ENCODE measurements at regions not wholly inside any gene's neighbourhood (a gene's known extent, or its start where the extent isn't known, plus 50 kb on each side); places are given as distances from the start of the nearest gene placed in this dataset.

DNA sequence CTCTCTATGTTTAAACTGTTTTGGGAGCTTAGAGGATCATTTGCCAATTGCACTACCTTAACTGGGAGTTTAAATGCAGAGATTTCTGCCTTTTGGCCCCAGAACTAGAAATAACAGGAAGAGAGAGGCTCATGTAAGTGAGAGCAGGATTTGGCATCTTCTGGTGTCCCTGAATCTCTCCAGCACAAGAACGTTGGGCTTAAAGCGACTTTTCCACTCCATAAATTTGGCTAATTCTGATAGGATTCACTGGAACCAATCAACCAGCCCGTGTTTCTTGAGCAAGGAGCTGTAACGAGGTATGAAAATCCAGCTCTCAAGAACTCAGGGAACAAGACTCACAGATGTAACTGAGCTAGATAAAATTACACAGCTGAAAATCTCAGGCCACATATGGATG lies 181.0 kb downstream of the C1D start:
- no peak for DNase-seq (ENCODE audit: low spot score)
- no peaks in the 10 kb centered on the region for H3K9me3 Mint-ChIP-seq
- intact Hi-C loops (cut with micrococcal nuclease): no loop called here
- no peak overlapping the region for H3K4me3 Mint-ChIP-seq
- no peaks in the 10 kb centered on the region for H3K36me3 Mint-ChIP-seq (ENCODE audit: low read depth)
- H3K4me1 Mint-ChIP-seq (ENCODE audit: low read depth): no peaks in the 10 kb centered on the region
- H3K27ac Mint-ChIP-seq: no peak overlapping the region
- no peaks in the 10 kb centered on the region for H3K27me3 Mint-ChIP-seq (ENCODE audit: insufficient read depth)

DNA sequence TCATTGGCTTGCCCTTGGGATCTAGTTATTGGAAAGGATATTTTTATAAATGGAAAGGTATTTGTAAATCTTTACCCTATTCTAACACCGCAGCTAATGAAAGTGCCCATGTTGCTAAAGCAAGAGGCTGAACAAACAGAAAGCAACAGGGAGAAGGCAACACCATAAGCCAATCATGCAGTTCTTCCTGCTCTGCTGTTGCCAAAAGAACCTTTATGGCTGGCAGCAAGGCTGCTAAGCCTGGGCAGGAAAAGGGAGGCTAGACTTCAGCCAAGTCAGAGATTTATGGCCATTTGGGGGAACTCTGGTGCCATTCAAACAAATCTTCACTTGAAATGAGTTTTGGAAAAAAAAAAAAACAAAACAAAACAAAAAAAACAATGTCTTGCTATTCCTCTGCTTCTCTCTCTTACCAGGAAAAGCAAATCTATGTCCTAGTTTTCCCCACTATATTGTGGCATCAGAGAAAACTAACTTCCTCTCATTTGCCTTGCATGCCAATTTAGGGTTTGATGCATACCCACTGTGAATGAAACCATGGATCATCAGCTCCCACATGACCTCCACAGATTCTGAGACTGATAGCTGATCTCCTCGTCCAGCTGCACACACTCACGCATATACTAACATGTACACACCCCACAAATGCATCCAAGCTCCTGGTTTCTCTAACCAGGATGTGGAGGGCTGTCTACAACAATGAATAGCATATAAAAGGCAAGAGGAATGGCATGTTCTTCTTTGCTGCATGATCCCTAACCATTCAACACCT lies 179.3 kb downstream of the C1D start:
- no peak overlapping the region for H3K4me3 Mint-ChIP-seq

DNA sequence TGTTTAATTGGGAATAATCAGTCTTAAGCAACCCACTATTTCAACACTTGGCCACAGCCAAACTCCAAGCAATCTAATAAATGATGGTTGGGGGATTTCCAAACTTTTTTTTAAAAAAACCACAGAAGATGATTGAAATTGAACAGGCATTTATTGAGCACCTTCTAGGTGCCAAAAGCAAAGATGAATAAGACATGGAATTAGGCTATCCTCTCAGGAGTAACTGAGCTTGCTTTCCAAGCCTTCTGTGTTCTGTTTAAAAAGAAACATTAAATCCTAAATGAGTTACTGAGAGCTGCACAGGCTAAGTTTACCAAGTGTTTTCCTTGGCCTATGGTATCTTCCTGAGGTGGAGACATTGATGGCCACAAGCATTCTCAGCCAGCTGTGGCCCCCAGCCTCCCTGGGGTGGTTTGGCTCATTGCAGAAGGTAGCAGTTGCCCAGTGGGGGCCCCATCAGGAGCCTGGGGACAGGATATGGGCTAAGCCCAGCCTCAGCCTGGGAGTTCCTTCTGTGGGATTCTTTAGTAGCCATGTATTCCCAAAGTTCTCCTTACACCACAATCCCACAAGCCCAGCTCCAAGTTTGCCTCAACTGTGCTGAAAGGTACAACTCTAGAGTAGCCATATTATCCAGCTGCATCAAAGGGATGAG lies 174.3 kb downstream of the C1D start:
- Mint-ChIP-seq H3K36me3 (ENCODE audit: low read depth) (no peaks in the 10 kb centered on the region), H3K4me3 (no peak overlapping the region), H3K27me3 (ENCODE audit: insufficient read depth) (no peaks in the 10 kb centered on the region), H3K9me3 (no peaks in the 10 kb centered on the region), H3K4me1 (ENCODE audit: low read depth) (no peaks in the 10 kb centered on the region), H3K27ac (no peak overlapping the region)
- intact Hi-C loops (cut with micrococcal nuclease): no loop called here
- no peak for DNase-seq (ENCODE audit: low spot score)

More for the DNA sequence above, 179.3 kb downstream of the C1D start:
- H3K9me3 Mint-ChIP-seq: no peaks in the 10 kb centered on the region
- no peaks in the 10 kb centered on the region for H3K27me3 Mint-ChIP-seq (ENCODE audit: insufficient read depth)
- H3K4me1 Mint-ChIP-seq (ENCODE audit: low read depth): no peaks in the 10 kb centered on the region
- H3K27ac Mint-ChIP-seq: no peak overlapping the region
- intact Hi-C loops (cut with micrococcal nuclease): no loop called here
- H3K36me3 Mint-ChIP-seq (ENCODE audit: low read depth): no peaks in the 10 kb centered on the region
- no peak for DNase-seq (ENCODE audit: low spot score)

DNA sequence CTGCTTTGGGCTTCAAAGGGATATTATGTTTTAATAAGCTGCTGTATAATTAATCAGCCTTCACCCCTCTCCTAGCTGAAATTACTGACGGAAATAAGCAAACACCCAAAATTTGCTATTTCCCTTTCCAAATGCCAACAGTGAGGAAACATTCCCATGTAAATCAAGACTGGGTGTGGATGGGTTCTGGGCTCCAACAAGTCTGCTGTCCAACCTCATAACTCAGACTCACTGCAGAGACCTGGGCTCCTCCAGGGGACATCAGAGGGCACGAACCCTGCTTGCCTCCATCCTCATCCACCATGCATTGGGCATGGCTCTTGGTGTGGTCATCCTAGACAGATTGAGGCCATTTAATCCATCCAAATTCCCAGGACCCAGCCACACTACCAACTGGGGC lies 173.7 kb downstream of the C1D start:
- Mint-ChIP-seq H3K4me1 (ENCODE audit: low read depth) (no peaks in the 10 kb centered on the region), H3K27ac (no peak overlapping the region), H3K36me3 (ENCODE audit: low read depth) (no peaks in the 10 kb centered on the region), H3K4me3 (no peak overlapping the region), H3K9me3 (no peaks in the 10 kb centered on the region), H3K27me3 (ENCODE audit: insufficient read depth) (no peaks in the 10 kb centered on the region)
- no peak for DNase-seq (ENCODE audit: low spot score)
- intact Hi-C loops (cut with micrococcal nuclease): no loop called here

DNA sequence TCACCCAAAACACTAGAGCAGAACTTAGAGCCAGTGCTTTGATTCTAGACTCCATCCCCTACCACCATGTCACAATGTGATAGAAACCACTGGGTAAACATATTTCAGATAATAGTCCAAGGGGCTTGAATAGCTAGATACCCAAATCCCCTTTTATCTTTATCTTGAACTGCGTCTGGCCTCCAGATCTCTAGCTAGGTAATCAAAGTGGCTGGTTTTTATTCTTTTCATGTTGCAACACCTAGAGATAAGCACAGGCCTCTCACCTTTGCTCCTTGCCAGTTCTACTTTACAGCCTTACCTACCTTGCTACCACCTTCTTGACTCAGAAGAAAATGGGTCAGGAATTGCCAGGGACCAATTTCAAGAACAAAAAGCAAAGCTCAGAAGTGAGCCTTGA lies 171.2 kb downstream of the C1D start:
- Mint-ChIP-seq H3K27me3 (ENCODE audit: insufficient read depth) (no peaks in the 10 kb centered on the region), H3K9me3 (no peaks in the 10 kb centered on the region), H3K4me1 (ENCODE audit: low read depth) (no peaks in the 10 kb centered on the region), H3K36me3 (ENCODE audit: low read depth) (no peaks in the 10 kb centered on the region), H3K27ac (no peak overlapping the region), H3K4me3 (no peak overlapping the region)
- intact Hi-C loops (cut with micrococcal nuclease): no loop called here
- no peak for DNase-seq (ENCODE audit: low spot score)

DNA sequence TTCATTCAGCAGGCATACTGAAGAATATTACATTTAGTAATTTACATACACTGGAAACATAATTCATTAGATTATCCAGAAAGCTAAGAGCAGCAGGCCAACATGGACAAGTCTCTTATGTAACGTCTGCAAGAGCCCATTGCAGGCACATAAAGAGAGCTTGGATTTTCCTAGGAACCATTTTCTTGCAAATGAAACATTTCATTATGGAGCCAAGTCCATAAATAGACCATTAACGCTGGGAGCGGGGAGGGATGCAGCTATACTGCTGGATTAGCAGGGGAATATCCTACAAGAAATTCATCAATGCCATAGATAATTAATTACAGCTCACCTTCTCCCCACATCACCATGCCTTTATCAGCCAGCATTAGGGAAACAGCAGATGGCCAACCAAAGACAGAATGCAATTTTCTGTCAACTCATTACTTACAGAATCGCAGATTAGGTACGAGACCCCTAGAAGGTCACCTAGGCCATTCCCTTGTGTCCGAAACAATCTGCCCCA lies 170.4 kb downstream of the C1D start:
- Mint-ChIP-seq H3K9me3 (no peaks in the 10 kb centered on the region), H3K4me1 (ENCODE audit: low read depth) (no peaks in the 10 kb centered on the region), H3K27ac (no peak overlapping the region), H3K4me3 (no peak overlapping the region), H3K27me3 (ENCODE audit: insufficient read depth) (no peaks in the 10 kb centered on the region), H3K36me3 (ENCODE audit: low read depth) (no peaks in the 10 kb centered on the region)
- no peak for DNase-seq (ENCODE audit: low spot score)
- intact Hi-C loops (cut with micrococcal nuclease): no loop called here

DNA sequence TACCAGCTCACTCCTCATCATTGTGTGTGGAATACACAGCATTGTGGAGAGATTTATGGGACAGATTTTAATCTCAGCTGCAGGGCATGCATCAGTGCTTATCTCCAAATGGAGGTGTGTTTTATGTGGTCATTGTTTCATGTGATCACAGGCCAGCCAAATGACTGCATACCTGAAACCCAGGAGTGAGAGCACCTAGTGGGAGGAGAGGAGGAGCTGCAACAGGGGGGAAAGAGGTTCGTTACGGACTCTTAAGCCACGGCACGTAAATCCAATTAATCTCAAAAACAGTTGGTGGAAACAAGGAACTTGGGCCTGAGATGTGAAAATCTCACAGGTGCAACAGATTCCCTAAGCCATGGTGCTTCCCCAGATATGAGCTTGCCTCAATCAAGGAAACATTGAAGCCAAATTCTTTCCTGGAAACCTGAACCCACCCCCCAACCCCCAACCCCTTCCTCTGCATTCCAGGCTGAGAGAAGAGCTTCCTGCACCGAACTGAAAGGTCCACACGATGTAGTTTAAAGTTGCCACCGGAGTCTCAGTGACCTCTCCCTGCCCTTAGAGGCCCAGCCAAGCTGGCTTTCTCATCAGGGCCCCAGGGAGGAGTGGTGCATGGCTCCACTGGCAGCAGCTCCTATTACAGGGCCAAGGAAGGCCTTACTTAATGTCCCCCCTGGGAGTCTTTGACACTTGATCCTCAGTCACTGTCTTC lies 167.4 kb downstream of the C1D start:
- intact Hi-C loops (cut with micrococcal nuclease): no loop called here

GRCh38 chr2:67896076-67896475 lies 166.7 kb downstream of the C1D start:
- H3K4me1 Mint-ChIP-seq (ENCODE audit: low read depth): no peaks in the 10 kb centered on the region
- intact Hi-C loops (cut with micrococcal nuclease): no loop called here
- no peak for DNase-seq (ENCODE audit: low spot score)
- H3K9me3 Mint-ChIP-seq: no peaks in the 10 kb centered on the region
- H3K27me3 Mint-ChIP-seq (ENCODE audit: insufficient read depth): no peaks in the 10 kb centered on the region
- H3K36me3 Mint-ChIP-seq (ENCODE audit: low read depth): no peaks in the 10 kb centered on the region
- H3K4me3 Mint-ChIP-seq: no peak overlapping the region
- H3K27ac Mint-ChIP-seq: no peak overlapping the region

More for the DNA sequence above, 167.4 kb downstream of the C1D start:
- no peaks in the 10 kb centered on the region for H3K4me1 Mint-ChIP-seq (ENCODE audit: low read depth)
- H3K9me3 Mint-ChIP-seq: no peaks in the 10 kb centered on the region
- no peak overlapping the region for H3K4me3 Mint-ChIP-seq
- no peaks in the 10 kb centered on the region for H3K36me3 Mint-ChIP-seq (ENCODE audit: low read depth)
- H3K27ac Mint-ChIP-seq: no peak overlapping the region
- no peak for DNase-seq (ENCODE audit: low spot score)
- H3K27me3 Mint-ChIP-seq (ENCODE audit: insufficient read depth): no peaks in the 10 kb centered on the region

DNA sequence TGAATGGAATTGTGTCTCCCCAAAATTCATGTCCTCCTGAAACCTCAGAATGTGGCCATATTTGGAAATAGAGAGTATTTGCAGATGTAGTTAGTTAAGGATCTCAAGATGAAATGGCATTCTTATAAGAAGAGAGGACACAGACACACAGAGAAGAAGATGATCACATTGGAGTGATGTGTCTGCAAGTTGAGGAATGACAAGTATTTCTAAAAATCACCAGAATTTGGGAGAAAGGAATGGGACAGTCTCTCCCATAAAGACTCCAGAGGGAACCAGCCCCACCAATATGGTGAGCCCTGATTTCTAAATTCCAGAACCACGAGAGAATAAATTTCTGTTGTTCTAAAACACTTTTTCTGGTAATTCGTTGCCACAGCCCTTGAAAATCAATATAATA lies 166.3 kb downstream of the C1D start:
- no peaks in the 10 kb centered on the region for H3K4me1 Mint-ChIP-seq (ENCODE audit: low read depth)

DNA sequence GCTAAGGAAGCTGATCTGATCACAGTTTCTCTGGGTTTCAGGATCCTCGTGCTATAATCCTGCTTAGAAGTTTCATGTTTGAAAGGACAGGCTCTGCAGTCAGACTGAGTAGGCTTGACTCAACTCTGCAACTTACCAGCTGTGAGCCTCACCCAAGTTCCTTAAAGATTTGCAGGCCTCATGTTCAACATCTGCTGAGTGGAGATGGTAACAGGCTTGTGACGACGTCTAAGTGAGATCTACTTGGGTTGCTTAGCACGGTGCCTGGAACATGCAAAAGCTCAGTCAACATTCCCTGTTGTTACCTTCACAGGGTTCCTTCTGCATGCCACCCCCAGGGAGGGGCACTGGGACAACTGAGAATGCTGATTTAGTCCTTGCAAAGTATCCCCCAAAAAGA lies 164.2 kb downstream of the C1D start:
- no peak for DNase-seq (ENCODE audit: low spot score)
- H3K9me3 Mint-ChIP-seq: no peaks in the 10 kb centered on the region
- H3K36me3 Mint-ChIP-seq (ENCODE audit: low read depth): no peaks in the 10 kb centered on the region
- H3K27me3 Mint-ChIP-seq (ENCODE audit: insufficient read depth): no peaks in the 10 kb centered on the region
- no peak overlapping the region for H3K4me3 Mint-ChIP-seq
- intact Hi-C loops (cut with micrococcal nuclease): no loop called here
- H3K4me1 Mint-ChIP-seq (ENCODE audit: low read depth): no peaks in the 10 kb centered on the region
- H3K27ac Mint-ChIP-seq: no peak overlapping the region

More for the DNA sequence above, 166.3 kb downstream of the C1D start:
- Mint-ChIP-seq H3K27me3 (ENCODE audit: insufficient read depth) (no peaks in the 10 kb centered on the region), H3K27ac (no peak overlapping the region), H3K4me3 (no peak overlapping the region), H3K36me3 (ENCODE audit: low read depth) (no peaks in the 10 kb centered on the region), H3K9me3 (no peaks in the 10 kb centered on the region)
- no peak for DNase-seq (ENCODE audit: low spot score)
- intact Hi-C loops (cut with micrococcal nuclease): no loop called here

GRCh38 chr2:67899187-67899586 lies 163.6 kb downstream of the C1D start:
- no peaks in the 10 kb centered on the region for H3K4me1 Mint-ChIP-seq (ENCODE audit: low read depth)
- H3K4me3 Mint-ChIP-seq: no peak overlapping the region
- no peak for DNase-seq (ENCODE audit: low spot score)
- no peaks in the 10 kb centered on the region for H3K9me3 Mint-ChIP-seq
- H3K27me3 Mint-ChIP-seq (ENCODE audit: insufficient read depth): no peaks in the 10 kb centered on the region
- no peaks in the 10 kb centered on the region for H3K36me3 Mint-ChIP-seq (ENCODE audit: low read depth)
- intact Hi-C loops (cut with micrococcal nuclease): no loop called here
- H3K27ac Mint-ChIP-seq: no peak overlapping the region

- Mint-ChIP-seq H3K27me3 (ENCODE audit: insufficient read depth) (no peaks in the 10 kb centered on the region), H3K4me1 (ENCODE audit: low read depth) (no peaks in the 10 kb centered on the region), H3K27ac (no peak overlapping the region), H3K4me3 (no peak overlapping the region), H3K9me3 (no peaks in the 10 kb centered on the region), H3K36me3 (ENCODE audit: low read depth) (no peaks in the 10 kb centered on the region)
- DNase-seq (ENCODE audit: low spot score): no peak
- intact Hi-C loops (cut with micrococcal nuclease): no loop called here
Measured at GRCh38 chr2:67900826-67901225, 162.0 kb downstream of the C1D start.

GRCh38 chr2:67904566-67904965 lies 158.2 kb downstream of the C1D start:
- no peaks in the 10 kb centered on the region for H3K27me3 Mint-ChIP-seq (ENCODE audit: insufficient read depth)
- no peak for DNase-seq (ENCODE audit: low spot score)
- intact Hi-C loops (cut with micrococcal nuclease): no loop called here
- no peak overlapping the region for H3K4me3 Mint-ChIP-seq
- H3K36me3 Mint-ChIP-seq (ENCODE audit: low read depth): no peaks in the 10 kb centered on the region
- H3K27ac Mint-ChIP-seq: no peak overlapping the region
- H3K9me3 Mint-ChIP-seq: no peaks in the 10 kb centered on the region
- H3K4me1 Mint-ChIP-seq (ENCODE audit: low read depth): no peaks in the 10 kb centered on the region

All from activated T-helper 1 cell treated with anti-CD3 and anti-CD28 coated beads, Interleukin-12 subunit alpha, Interleukin-12 subunit beta, Interleukin-2, Interleukin-4 antibody, amounts not matched to agents 30 ng/mL and 10 ng/mL and 1 ng/mL, durations not matched to agents 14 hours and 24 hours and 36 hours (primary cell).